AG10803 (cell line): ENCODE measurements at regions not wholly inside any gene's neighbourhood (a gene's known extent, or its start where the extent isn't known, plus 50 kb on each side); places are given as distances from the start of the nearest gene placed in this dataset.

Experiments
- DNase-seq: peaks from one replicate; pipeline ENCODE4 v3.0.0; 2010; ENCODE audit warnings: low read depth
- H3K4me3 ChIP-seq: 2 replicates; pipeline ENCODE4 v1.5.1; 2011; ENCODE audit warnings: mild to moderate bottlenecking, low read length, control low read depth
- TF ChIP-seq, protein P1 (sequence below): conservative IDR thresholded peaks from 2 replicates; pipeline ENCODE4 v1.5.1; 2011; ENCODE audit warnings: mild to moderate bottlenecking, low read length, control low read depth, inconsistent platforms

- no peak for DNase-seq
- TF ChIP-seq, protein P1, sequence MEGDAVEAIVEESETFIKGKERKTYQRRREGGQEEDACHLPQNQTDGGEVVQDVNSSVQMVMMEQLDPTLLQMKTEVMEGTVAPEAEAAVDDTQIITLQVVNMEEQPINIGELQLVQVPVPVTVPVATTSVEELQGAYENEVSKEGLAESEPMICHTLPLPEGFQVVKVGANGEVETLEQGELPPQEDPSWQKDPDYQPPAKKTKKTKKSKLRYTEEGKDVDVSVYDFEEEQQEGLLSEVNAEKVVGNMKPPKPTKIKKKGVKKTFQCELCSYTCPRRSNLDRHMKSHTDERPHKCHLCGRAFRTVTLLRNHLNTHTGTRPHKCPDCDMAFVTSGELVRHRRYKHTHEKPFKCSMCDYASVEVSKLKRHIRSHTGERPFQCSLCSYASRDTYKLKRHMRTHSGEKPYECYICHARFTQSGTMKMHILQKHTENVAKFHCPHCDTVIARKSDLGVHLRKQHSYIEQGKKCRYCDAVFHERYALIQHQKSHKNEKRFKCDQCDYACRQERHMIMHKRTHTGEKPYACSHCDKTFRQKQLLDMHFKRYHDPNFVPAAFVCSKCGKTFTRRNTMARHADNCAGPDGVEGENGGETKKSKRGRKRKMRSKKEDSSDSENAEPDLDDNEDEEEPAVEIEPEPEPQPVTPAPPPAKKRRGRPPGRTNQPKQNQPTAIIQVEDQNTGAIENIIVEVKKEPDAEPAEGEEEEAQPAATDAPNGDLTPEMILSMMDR: no peak
- no peak overlapping the region for H3K4me3 ChIP-seq
Measured at GRCh38 chr3:7950890-7951289, 550.7 kb upstream of the LMCD1 start.

DNA sequence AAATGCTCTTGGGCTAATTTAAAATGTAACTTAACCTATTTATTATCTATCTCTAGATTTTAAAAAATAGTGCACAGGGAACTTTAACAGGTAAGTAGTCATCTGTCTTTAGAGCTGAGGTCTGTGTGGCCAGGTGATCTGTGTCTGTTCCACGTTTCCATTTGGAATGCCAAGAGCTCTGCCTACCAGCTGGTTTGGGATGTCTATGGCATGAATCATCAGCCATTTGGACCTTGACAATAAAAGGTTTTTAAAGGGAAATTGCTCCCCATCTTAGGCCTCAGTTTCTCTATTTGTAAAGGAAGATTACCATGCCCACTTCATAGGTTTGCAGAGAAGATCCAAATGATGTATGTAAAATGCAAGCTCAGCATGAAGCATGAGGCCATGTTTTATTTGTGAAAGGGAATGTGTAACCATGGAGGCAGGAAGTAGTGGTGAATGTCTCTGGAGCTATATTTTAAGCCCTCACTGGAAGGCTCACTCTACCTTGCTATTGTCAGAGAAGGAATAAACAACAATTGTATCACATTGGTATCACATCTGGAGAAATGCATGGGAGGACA, 548.1 kb upstream of the LMCD1 start:
- no peak for DNase-seq
- H3K4me3 ChIP-seq: no peak overlapping the region
- TF ChIP-seq, protein P1: no peak

- no peak overlapping the region for H3K4me3 ChIP-seq
- TF ChIP-seq, protein P1: no peak
- DNase-seq: no peak
Measured at GRCh38 chr3:7957024-7957423, 544.6 kb upstream of the LMCD1 start.

DNA sequence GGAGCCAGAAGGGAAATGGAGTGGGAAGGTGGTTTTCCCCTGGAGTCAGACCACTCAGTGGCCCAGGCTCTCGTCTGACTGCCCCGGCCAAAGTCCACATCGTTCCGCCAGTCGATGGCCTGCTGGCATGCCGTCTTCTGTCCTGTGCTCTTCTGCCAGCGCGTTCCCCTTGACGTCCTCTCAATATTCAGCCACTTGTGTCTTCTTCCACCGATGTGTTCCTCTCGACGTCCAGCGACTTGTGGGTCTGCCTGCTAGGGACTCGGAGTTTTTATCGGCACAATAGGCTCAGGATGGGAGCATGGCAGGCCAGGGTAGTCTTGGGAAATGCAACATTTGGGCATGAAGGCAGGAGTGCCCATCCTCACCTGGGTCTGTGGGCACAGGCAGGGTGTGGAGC, 542.5 kb upstream of the LMCD1 start:
- H3K4me3 ChIP-seq: no peak overlapping the region
- DNase-seq: no peak
- TF ChIP-seq, protein P1: no peak

DNA sequence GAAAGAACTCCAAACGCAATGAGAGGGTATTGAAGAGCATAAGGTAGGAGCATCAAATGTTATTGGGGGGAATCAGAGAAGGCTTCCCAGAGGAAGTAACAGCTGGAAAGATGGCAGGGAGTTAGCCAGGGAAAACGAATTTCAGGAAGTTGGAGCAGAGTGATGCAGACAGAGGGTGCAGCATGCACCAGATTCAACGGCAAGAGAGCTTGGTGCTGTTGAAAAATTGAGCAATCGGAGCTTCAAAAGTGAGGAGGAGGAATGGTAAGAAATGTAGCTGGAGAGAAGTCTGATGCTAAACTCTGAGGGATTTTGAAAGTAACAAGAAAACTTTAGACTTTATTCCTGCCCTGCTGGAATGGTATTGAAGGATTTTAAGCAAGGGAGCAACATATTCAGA, 541.0 kb upstream of the LMCD1 start:
- DNase-seq: no peak
- TF ChIP-seq, protein P1: no peak

DNA sequence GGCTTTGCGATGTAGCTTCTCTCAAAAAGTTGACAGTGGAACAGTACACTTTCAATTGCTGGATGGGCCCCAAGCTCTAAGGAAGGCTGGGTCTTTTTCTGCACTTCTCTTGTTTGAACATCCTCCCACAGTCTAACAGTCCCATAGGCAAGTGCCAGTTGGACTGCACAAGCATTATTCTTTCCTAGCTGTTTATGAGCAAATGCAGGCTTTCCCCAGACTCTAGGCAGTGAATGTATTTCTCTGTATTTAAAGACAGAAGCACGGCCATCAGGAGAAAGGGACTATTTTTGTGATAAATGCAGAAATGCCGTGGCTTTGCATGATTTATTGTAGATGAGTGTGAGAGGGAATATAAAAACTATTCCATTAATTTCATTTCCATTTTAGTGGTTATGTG, 539.3 kb upstream of the LMCD1 start:
- TF ChIP-seq, protein P1: no peak
- H3K4me3 ChIP-seq: no peak overlapping the region
- DNase-seq: no peak

More for the DNA sequence above, 541.0 kb upstream of the LMCD1 start:
- no peak overlapping the region for H3K4me3 ChIP-seq

GRCh38 chr3:7964899-7965298, 536.7 kb upstream of the LMCD1 start:
- H3K4me3 ChIP-seq: no peak overlapping the region
- DNase-seq: no peak
- TF ChIP-seq, protein P1: no peak
